Bone marrow (tissue), 2 donors: ENCODE measurements at regions not wholly inside any gene's neighbourhood (a gene's known extent, or its start where the extent isn't known, plus 50 kb on each side); places are given as distances from the start of the nearest gene placed in this dataset.

Experiments used
- DNase-seq, 2 donors: peaks; one replicate each; lab custom pipeline; 2025; lab: John Stamatoyannopoulos, UW

DNA sequence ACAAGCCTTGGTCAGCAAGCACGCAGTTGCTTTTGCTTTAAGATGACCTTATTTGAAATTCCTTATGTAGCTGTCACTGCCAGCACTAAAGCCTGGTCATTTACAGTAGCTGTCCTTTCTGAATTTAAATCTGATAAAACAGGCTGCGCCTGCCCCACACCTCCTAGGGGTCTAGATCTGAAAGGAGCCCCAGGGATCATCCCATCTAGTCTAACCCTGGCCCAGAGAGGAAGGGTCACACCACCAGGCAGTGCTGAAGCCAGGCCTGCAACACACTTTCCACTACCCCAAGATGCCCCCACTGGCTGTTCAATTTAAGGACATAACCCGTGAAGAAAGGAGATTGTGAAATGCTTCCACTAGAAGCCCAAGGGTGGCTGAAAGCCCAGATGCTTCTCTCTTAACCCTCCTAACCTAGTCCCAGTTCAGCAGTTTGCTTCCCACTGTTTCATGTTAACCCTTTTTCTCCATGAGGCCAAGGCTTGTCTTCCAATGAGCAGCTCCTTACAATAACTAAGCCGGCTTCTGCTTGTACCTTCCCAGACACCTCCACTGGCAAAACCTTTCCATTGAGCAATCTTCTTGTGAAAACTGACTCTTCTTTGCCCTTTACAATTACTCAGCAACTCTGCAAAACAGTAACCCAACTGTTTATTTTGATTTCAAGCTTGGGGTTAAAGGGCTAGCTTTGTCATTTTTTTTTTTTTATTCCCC, 198.9 kb upstream of the LPP start:
- peak; percentile 22 to 50 for DNase-seq

DNA sequence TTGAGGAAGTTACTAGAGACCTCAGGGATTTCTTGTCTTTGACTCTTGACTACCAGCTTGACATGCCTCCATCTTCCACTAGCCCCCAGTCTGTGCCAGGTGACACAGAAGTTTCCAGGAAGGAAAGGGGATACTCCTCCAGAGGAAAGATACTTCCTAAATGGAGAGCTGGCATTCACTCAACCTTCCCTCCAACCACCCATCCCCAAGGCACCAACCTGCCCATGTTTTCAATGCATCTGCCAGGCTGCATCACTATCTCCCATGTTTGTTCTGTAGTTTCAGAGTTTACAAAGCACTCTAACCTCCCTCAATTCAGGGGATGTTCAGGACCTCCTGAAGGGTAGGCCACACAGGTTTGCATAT, 198.4 kb upstream of the LPP start:
- DNase-seq = no peak

DNA sequence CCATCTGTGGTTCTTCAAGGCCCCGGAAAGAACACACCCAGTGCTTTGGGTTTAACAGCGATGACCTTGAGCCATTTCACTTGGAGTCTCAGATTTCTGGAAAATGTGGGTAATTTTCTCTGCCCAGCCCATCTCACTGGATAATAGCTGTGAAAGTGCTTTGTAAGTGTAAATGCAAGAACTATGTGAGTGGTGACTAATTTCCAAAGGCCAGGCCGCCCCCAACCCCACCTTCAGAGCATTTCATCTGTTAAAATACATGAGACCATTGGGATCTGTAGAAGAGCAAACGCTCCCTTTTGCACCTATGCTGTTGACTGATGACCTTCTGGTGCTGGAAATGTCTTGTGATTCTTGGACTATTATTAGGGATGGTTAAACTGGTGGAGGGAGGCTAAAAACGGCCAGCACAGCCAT, 196.8 kb upstream of the LPP start:
- no peak for DNase-seq

DNA sequence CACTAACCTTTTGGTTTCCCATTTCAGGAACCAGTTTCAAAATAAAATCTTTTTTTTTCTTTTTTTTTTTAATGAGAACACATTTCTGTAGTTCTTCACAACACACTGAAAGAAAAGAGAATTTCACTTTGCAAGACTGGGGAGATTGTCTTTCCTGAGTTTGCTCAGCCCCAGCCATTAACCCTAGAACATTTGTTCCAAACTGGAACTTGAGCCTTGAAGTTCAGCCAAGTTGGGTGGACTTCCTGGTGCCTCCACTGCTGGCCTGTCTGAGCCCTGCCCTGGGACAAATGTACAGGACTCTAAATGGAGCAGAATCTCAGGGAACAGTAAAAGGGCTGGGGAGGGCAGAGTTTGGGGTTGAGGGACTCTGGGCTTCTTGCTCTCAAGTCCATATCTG, 196.4 kb upstream of the LPP start:
- no peak for DNase-seq

DNA sequence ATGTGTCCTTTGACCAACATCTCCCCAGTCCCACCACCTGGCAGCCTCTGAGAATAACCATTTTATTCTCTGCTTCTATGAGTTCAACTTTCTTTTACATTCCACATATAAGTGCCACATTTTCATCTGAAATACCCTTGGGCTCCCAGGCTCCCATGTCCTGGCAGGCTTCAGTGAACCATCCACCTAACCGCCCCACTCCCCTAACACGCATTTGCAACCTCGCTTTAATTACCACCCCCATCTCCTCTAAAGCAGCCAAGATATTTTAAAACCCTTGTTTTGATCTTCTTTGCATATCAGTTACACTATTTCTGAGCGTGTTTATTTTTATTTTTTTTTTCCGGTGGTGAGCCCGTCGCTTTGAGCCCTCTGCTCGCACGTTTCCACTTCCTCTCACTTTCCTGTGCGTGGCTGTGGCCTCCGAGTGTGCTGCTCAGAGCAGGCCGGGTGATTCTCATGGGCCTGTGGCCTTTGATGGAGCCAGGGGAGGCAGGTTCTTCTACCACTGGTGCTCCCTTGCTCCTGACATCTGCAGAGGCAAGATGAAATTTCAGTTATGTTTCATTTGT, 195.4 kb upstream of the LPP start:
- peak in 1 of 2 donors; percentile 27 for DNase-seq

DNA sequence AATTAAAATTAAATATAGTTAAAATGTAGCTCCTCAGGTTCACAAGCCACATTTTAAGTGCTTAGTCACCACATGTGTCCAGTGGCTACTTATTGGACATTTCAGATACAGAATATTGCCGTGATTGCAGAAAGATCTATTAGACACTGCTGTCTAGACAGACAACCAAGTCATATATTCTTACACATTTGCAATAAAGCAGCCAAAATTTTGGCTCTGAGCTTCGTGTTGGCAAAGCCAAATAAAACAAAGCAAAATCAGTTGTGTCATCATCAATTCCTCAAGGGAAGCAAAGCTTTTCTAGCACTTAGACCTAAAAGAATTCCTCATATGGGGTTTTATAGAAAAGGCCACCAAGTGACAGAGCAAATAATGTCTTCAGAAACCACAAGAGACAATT, 193.1 kb upstream of the LPP start:
- DNase-seq = no peak

DNA sequence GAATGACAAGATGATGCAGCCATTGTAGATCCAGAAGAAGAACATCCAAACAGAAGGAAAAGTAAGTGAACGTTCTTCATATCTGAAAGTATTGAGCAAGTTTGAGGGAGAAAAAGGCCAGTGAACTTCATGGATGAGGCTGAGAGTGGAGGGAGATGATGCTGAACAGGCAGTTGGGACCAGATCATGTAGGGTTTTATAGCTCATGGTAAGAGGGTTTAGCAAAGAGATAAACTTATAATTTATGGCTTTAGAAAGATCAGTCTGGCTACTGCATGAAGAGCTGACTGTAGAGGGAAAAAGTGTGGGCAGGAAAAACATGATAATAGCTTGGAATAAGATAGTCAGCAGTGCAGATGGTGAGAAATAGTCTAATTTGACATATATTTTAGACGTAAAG, 192.6 kb upstream of the LPP start:
- DNase-seq = no peak

DNA sequence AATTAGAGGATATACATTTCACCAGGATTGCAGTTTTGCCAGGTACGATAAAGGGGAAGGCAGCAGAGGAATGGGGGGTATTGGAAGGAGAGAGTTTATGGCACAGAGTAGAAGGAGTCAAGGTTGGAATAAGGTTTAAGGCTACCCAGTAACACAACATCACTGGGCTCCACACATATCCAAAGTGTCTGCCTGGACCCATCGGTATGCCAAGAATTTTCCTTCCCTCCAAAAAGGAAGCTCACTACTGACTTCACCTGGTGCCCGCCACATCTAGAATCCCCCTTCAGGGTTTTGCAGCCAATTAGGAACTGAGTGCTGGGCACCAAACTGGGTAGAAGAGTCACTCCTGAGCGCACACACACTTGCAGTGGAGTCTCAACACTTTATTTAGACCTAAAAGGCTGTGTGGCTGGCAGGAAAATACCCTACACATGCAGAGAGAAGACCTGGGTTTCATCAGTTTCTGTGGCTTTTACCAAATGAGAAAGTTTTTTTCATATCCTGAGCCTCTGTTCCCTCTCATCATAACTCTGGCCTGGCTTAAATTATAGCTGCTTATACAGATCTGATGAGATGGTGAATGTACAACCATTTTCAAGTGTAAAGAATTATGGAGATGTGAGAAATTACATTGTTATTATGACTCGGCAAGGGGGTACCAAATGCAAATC, 190.8 kb upstream of the LPP start:
- DNase-seq = no peak

DNA sequence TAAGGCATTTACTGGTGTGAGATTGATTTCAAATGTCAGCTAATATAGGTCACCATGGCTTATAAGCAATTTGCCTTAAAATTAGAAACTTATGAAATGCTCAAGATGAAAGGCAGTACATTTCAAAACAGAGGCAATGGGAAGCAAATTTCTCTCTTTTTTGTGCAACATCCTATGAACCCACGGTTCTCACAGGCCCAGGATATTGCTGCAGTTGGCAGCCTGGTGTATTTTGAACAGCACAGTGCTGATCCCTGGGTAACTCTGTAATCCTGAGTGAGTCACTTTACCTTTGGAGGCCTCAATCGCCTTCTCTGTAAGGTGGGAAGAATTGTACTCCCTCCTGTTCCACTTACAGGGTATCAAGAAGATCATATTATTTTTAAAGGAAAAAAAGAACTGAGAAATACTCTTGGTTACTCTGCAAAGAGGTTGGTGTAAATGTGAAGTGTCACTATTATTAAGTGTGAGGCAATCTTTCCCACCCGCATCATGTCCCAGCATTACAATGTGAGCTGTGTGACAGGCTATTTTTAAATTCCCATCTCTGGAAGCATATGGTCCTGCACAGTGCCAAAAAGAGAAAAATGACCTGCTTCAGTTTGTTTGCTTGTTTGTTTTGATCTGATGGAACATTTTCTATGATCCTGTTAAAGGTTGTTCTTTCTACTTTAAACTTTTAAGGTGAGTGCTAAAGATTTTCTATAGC, 190.1 kb upstream of the LPP start:
- DNase-seq = no peak

DNA sequence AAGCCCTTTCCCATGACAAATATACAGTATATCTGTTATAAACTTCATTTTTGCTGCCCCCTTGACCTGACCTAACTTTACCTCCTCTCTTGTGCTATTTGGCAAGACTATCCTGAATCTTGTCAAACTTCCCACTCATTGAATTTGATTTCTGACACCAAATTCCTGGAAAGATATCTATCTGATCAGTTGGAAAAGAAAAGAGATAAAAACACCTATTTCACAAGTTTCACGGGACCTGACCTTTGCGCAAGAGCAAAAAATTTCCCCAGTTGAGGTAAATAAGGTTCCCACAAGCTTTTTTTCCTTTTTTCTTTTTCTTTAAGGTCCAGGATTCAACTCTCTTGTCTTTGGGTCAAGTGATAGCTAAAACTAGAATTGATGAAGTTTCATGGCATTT, 189.2 kb upstream of the LPP start:
- no peak for DNase-seq

DNA sequence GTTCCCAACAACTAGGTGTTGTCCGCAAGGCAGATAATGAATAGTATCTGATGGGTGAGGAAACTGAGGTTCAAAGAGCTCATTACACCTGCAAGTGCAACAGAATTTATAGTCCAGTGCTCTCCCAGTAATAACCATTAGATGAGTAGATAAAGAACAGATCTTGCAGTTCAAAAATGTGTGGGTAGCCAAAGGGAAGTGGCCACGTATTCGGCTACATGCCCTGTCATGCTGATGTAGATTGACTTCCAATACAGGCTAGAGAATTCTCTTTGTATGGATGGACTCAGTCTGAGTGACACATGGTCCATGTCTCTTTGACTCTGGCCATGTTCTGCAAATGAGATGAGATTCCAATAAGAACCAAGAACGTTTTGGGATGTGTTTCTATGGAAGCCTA, 187.9 kb upstream of the LPP start:
- DNase-seq = peak in 1 of 2 donors; percentile 12

DNA sequence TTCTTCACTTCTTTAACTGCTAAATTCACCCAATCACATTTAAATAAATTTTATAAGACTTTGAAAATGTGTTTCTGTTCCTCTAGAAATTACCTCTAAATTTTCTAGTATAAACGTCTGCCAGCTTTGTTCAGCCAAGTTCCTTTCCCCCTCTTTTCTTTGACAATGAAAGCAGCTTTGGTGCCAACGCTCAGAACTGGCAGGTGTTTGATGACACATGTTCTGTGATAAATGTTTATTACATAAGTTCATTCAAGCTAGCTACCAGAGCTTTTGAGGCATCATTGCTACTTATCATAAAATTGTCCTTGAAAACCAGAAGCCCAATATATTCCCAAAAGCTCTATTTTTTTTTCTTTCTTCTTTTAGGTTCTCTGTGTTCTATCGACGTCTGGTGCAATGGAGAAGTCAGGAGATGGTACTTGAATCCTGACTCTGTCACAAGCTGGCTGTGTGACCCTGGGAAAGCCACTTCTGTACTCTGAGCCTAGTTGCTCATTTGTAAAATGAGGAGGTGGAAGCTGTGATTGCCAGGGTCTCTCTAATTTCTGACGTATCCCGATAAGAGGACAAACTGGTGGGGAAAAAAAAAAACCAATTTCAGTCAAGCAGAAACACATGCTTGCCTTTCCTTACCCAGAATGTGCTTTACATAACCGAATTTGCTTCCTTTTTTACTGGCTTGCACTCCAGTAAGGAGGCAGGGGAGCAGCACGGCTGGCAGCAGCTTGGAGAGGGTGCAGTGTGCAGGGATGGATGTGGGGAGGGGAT, 187.1 kb upstream of the LPP start:
- peak in 1 of 2 donors; percentile 26 for DNase-seq

DNA sequence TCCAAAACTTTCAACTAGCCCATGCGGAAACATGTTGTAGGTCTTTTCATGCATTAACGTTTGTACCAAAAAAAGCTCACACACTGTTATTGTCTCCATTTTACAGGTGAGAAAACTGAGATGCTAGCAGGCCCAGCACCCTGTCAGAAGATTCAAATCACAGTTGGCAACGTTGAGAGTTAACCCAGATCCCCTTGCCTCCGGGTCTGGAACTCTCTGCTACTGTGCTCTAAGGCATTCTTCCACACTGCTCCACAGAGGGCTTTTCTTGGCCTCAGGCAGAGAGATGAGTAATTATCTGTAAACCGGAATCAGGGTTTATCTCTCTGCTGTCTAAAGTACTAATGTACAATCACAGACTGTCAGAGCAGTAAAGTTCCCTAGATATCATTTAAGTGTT, 186.0 kb upstream of the LPP start:
- DNase-seq = no peak

DNA sequence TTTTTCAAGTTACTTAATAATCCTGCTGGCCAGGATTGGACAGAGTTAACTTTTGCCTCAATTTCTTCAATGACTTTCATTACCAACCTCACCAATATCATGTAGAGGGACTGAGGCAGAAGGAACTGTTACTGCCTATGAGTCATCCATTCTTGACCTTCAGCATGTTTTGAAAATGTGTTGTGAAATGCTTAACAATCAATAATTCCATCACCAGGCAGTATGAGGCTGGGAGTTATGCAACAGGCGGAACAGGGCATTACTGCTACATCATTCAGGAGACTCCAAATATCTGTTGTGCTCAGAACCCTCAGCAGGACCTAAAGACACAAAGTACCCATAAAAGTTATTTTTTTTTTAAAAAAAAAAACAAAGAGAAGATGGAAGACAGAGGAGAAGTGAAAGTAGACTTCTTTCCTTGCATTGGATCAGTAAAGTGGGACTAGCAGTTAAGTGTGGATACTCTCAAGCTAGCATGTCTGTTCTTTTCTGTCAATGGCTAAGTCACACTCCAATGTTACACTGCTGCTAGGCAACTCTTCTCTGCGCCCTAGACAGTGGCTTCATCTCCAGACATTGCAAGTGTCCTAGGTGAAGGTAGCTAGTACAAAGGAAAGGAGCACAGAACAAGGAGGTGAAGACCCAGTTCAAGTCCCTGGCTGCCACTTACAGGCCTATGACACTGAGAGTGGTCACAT, 184.9 kb upstream of the LPP start:
- DNase-seq = peak in 1 of 2 donors; percentile 7

DNA sequence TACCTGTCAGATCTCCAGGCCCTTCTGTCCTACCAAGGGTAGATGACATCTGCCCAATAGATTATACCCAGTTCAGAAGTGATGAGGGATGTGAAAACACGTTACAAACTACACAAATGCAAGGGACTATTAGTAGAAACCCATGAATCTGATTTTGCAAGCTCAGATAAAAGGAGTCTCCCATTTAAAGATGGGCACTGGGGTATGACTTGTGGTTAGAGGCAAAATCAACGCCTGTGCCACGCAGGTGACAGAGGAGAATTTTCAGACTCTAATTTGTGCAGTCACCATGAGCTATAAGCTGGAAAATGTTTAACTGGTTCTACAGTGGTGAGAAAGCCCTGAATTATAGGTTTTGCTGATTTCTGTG, 184.4 kb upstream of the LPP start:
- DNase-seq = no peak

DNA sequence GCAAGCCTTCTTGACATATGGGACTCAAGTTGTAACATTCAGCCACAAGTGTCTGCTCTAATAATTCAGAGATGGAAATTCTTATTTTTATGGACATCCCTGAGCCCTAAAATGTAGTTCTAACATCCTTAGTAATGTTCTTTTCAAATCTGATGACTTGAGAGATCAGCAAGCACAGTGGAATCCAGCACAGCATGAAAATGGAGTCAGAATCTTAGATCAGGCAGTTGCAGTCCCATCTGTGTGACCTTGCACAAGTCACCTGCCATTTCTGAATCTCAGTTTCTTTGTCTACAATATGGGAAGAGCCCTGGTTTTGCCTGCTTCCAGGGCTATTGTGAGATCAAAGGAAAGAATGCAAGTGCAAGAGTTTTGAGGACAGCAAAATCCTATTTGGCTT, 183.9 kb upstream of the LPP start:
- DNase-seq = no peak

DNA sequence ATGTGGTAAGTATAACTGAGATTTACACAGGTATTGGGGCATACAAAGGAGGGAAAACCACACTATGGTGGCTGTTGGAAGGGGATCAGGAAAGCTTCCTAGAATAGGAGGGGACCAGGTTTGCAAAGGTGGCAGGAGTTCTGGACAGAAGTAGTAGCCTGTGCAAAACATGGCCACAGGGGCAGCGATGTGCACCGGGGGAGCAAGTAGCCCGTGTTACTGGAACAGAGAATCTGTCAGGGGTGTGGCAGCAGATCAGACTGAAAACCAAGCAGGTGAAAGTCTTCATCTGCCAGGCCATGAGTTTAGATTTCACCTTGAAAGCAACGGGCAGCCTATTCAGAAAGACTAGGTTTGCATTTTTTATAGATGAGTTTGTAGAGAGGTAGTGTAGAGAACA, 182.3 kb upstream of the LPP start:
- DNase-seq = no peak

DNA sequence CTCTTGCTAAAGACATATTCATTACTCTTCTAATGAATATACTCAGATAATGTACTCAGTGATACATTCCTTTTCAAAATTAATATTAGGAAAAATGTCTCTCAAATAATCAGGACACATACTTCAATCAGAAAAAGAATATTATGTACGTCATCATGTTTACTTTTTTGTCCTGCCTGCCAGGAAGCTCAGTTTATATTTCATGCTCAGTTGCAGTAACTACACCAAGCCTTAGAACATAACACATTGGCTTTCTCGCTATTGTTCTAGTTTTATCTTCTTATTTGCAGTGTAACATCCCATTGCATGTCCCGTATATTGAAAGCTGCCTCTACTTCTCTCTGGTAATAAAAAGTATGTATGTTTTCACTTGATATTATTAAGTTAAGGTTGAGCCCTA, 181.5 kb upstream of the LPP start:
- no peak for DNase-seq

DNA sequence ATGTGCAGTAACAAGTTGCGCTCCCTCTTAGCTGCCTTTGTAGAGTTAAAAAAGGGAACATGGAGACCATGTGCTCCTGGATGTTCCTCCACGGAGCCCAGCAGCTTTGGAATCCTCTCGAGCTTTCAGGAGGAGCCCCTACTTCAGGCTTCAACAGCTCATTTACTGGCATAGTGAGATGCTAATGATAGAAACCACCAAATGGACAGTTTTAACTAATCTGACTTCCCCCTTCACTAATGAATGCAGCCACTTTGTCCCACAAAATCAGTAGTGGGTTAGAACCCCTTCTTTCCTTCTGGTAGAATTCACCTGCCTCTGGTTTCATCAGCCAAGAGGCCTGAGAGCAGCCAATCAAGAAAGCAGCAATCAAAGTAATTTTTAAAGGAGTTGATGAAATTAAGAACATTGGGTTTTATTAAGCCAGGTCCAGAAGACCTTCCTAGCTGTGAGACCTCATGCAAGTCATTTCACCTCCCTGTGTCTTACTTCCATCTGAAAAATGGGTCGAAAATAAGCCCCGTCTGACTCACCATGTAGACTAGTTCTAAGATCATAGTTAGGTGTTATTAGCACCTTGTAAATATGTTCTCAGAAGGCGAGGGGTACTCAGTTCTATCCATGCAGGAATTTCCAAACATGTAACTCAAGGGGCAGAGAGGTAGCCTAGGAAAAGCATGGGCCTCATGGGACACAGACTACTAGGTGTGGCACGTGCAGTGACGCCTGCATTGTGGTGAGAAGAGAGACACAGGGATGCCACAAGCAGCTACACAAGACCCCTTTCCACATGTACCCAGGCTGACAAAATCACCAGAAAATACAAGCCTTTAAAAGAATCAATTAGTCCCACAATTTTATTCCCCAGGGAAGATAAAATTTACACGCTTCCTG, 179.7 kb upstream of the LPP start:
- DNase-seq = no peak

DNA sequence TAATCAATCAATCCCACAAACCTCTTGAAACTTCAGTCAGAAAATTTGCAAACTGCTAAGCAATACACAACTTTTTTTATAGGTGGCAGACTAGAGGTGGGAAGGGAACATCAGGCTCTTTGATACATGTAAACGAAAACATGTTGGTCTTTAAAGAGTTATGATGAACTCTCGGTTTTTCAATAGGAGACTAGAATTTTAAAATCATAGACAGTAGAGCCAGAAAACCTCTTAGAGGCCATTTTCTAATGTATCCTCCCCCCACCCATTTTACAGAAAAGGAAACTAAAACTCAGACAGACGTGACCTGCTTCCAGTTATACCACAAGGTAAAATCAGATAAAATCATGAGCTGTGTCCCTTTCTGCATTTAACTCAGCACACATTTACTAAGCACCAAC, 179.1 kb upstream of the LPP start:
- no peak for DNase-seq
